Astrocyte (in vitro differentiated cells and primary cell): ENCODE measurements at regions not wholly inside any gene's neighbourhood (a gene's known extent, or its start where the extent isn't known, plus 50 kb on each side); places are given as distances from the start of the nearest gene placed in this dataset.

Experiments used
- DNase-seq: peaks from one replicate; pipeline ENCODE4 v3.0.0-alpha.2; 2010; ENCODE audit warnings: low read depth
- FAIRE-seq: peaks from 2 replicates; lab custom pipeline; 2011; peaks lifted over from hg19 to GRCh38; lab: Jason Lieb, UNC
- H2AFZ ChIP-seq: 2 replicates; pipeline ENCODE4 v1.6.0; 2012; ENCODE audit warnings: low read depth, low read length, inconsistent platforms
- H3K27ac ChIP-seq: 2 replicates; pipeline ENCODE4 v1.5.1; 2011; ENCODE audit warnings: low read depth, low read length, inconsistent platforms
- H3K27me3 ChIP-seq: 2 replicates; pipeline ENCODE4 v1.6.0; 2011; ENCODE audit warnings: low read length, inconsistent platforms; ENCODE audit not compliant: insufficient read depth
- H3K36me3 ChIP-seq: 2 replicates; pipeline ENCODE4 v1.5.1; 2011; ENCODE audit warnings: low read length, inconsistent platforms; ENCODE audit not compliant: insufficient read depth
- H3K4me1 ChIP-seq: 2 replicates; pipeline ENCODE4 v1.5.1; 2011; ENCODE audit warnings: low read length, inconsistent platforms; ENCODE audit not compliant: insufficient read depth
- H3K4me2 ChIP-seq: 2 replicates; pipeline ENCODE4 v1.6.0; 2012; ENCODE audit warnings: low read length, inconsistent platforms
- H3K4me3 ChIP-seq: 2 replicates; pipeline ENCODE4 v1.5.1; 2011; ENCODE audit warnings: low read depth, mild to moderate bottlenecking, low read length, inconsistent platforms; ENCODE audit not compliant: insufficient read depth
- H3K79me2 ChIP-seq: 2 replicates; pipeline ENCODE4 v1.6.0; 2012; ENCODE audit warnings: mild to moderate bottlenecking, low read length, inconsistent platforms; ENCODE audit not compliant: insufficient read depth
- H3K9ac ChIP-seq: 2 replicates; pipeline ENCODE4 v1.6.0; 2012; ENCODE audit warnings: mild to moderate bottlenecking, low read length, inconsistent platforms
- H3K9me3 ChIP-seq: 2 replicates; pipeline ENCODE4 v1.5.1; 2012; ENCODE audit warnings: low read depth, mild to moderate bottlenecking, low read length, inconsistent platforms; ENCODE audit not compliant: insufficient read depth
- H4K20me1 ChIP-seq: 2 replicates; pipeline ENCODE4 v1.6.0; 2012; ENCODE audit warnings: low read length, inconsistent platforms; ENCODE audit not compliant: insufficient read depth
- H3K27ac Mint-ChIP-seq: one replicate; pipeline ENCODE4 v1.8.0; 2021; ENCODE audit warnings: mild to moderate bottlenecking, mixed read lengths; ENCODE audit not compliant: unreplicated experiment
- H3K27me3 Mint-ChIP-seq: one replicate; pipeline ENCODE4 v1.8.0; 2021; ENCODE audit warnings: low read depth, mixed read lengths; ENCODE audit not compliant: unreplicated experiment
- H3K36me3 Mint-ChIP-seq: one replicate; pipeline ENCODE4 v1.8.0; 2021; ENCODE audit warnings: low read depth, mixed read lengths; ENCODE audit not compliant: unreplicated experiment
- H3K4me1 Mint-ChIP-seq: one replicate; pipeline ENCODE4 v1.8.0; 2021; ENCODE audit warnings: low read depth, mixed read lengths; ENCODE audit not compliant: unreplicated experiment
- H3K4me3 Mint-ChIP-seq: one replicate; pipeline ENCODE4 v1.8.0; 2021; ENCODE audit warnings: mild to moderate bottlenecking, moderate library complexity, mixed read lengths; ENCODE audit not compliant: unreplicated experiment
- H3K9me3 Mint-ChIP-seq: one replicate; pipeline ENCODE4 v1.8.0; 2021; ENCODE audit warnings: mild to moderate bottlenecking, mixed read lengths; ENCODE audit not compliant: unreplicated experiment
- EZH2 ChIP-seq: IDR thresholded peaks from 2 replicates; pipeline ENCODE4 v1.6.1; 2012; ENCODE audit warnings: mild to moderate bottlenecking, low read length, inconsistent platforms; ENCODE audit not compliant: insufficient read depth
- TF ChIP-seq, protein P1 (sequence below): IDR thresholded peaks from 2 replicates; pipeline ENCODE4 v1.5.1; 2011; ENCODE audit warnings: low read depth, mild to moderate bottlenecking, inconsistent platforms, low read length, moderate library complexity; ENCODE audit not compliant: insufficient read depth

DNA sequence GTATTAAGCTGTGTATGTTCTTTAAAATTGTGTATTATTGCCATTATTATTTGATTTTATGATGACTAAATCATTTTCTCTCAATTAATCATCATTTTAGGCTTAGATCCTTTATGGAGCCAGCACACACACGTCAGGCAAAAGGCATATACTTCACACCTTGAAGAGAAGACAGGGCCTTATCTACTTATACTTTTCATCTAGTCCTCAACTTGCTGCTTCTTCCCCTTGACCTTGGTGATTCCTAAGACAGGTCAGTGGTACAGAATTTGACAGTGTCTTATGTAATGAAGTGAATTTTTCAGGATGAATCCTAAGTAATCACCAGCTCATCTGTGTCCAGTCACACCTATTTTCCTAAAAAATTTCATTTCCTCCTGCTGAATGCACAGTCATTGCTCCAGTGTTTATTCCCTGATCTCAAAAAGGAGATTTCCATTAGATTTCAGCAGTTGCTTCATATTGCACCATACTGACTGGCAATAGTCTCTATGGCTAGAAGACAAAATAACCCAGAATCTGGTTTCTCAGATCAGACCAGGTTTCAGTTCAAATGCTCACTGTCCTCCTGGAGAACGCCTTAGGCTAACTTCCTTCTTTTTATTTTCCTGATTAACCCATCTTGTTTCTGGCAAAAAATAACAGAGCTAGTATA is 235.7 kb downstream of the PTH2R start:
- H3K36me3 Mint-ChIP-seq: no peaks in the 10 kb centered on the region
- H2AFZ ChIP-seq: no peak overlapping the region
- peaks cover 1% of the 10 kb centered on the region for H3K9me3 Mint-ChIP-seq
- DNase-seq (no peak), FAIRE-seq (peak; percentile 9)
- H4K20me1 ChIP-seq: no peaks in the 10 kb centered on the region
- TF ChIP-seq, protein P1, sequence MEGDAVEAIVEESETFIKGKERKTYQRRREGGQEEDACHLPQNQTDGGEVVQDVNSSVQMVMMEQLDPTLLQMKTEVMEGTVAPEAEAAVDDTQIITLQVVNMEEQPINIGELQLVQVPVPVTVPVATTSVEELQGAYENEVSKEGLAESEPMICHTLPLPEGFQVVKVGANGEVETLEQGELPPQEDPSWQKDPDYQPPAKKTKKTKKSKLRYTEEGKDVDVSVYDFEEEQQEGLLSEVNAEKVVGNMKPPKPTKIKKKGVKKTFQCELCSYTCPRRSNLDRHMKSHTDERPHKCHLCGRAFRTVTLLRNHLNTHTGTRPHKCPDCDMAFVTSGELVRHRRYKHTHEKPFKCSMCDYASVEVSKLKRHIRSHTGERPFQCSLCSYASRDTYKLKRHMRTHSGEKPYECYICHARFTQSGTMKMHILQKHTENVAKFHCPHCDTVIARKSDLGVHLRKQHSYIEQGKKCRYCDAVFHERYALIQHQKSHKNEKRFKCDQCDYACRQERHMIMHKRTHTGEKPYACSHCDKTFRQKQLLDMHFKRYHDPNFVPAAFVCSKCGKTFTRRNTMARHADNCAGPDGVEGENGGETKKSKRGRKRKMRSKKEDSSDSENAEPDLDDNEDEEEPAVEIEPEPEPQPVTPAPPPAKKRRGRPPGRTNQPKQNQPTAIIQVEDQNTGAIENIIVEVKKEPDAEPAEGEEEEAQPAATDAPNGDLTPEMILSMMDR: no peak
- TF ChIP-seq EZH2: no peak
- no peak overlapping the region for H3K27ac Mint-ChIP-seq
- H3K27ac ChIP-seq: no peak overlapping the region
- H3K27me3 Mint-ChIP-seq: no peaks in the 10 kb centered on the region
- no peak overlapping the region for H3K4me3 ChIP-seq
- H3K4me1 Mint-ChIP-seq: no peaks in the 10 kb centered on the region
- no peak overlapping the region for H3K4me3 Mint-ChIP-seq
- no peaks in the 10 kb centered on the region for H3K27me3 ChIP-seq
- H3K79me2 ChIP-seq: no peaks in the 10 kb centered on the region
- H3K9me3 ChIP-seq: no peaks in the 10 kb centered on the region
- H3K36me3 ChIP-seq: no peaks in the 10 kb centered on the region
- no peak overlapping the region for H3K4me2 ChIP-seq
- H3K4me1 ChIP-seq: no peaks in the 10 kb centered on the region
- H3K9ac ChIP-seq: no peak overlapping the region

DNA sequence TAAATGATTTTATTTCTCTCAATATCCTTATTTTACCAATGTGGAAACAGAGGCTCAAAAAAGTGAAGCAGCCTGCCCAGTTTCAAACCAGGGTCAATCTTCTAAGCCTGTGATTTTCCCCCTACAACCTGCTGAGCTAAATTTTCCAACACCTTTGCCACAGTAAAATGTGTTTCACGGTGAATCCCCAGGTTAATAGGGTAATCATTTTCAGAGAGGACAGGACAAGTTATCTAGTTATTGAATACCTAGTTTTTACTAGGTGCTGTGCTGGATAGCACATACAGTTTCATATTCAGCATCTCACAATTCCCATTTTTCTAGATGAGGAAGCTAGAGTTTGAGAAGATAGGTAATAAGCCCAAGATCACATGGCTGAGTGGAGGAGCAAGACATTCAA is 236.6 kb downstream of the PTH2R start:
- peaks cover 1% of the 10 kb centered on the region for H3K9me3 Mint-ChIP-seq
- H3K4me3 ChIP-seq: no peak overlapping the region
- H4K20me1 ChIP-seq: no peaks in the 10 kb centered on the region
- H3K27ac ChIP-seq: no peak overlapping the region
- H3K36me3 Mint-ChIP-seq: no peaks in the 10 kb centered on the region
- no peaks in the 10 kb centered on the region for H3K9me3 ChIP-seq
- H3K36me3 ChIP-seq: no peaks in the 10 kb centered on the region
- H2AFZ ChIP-seq: no peak overlapping the region
- no peaks in the 10 kb centered on the region for H3K79me2 ChIP-seq
- DNase-seq (no peak), FAIRE-seq (no peak)
- H3K27ac Mint-ChIP-seq: no peak overlapping the region
- H3K4me3 Mint-ChIP-seq: no peak overlapping the region
- H3K9ac ChIP-seq: no peak overlapping the region
- H3K4me2 ChIP-seq: no peak overlapping the region
- H3K4me1 ChIP-seq: no peaks in the 10 kb centered on the region
- no peaks in the 10 kb centered on the region for H3K27me3 Mint-ChIP-seq
- TF ChIP-seq, protein P1: no peak
- no peak for TF ChIP-seq EZH2
- H3K27me3 ChIP-seq: no peaks in the 10 kb centered on the region
- no peaks in the 10 kb centered on the region for H3K4me1 Mint-ChIP-seq

DNA sequence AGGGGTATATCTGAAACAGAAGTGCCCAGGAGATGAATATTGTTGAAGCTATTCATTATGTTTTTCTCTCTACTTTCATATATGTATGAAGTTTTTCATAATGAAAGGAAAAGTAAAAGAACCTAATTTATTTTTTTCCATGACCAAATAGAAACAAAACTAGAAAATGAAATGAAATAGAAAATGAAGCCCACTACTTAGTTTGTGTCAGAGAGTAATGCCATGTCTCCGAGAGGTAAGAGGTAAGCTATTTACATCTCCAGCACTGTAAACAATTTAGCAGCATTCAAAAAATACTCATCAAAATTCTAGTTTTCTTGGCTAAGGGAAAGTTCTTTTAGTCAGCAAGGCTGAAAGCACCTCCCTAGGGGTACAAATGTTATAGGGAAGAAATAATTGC is 238.6 kb downstream of the PTH2R start:
- no peak overlapping the region for H3K27ac ChIP-seq
- DNase-seq (no peak), FAIRE-seq (no peak)
- H3K9ac ChIP-seq: no peak overlapping the region
- no peak overlapping the region for H3K4me2 ChIP-seq
- H3K36me3 Mint-ChIP-seq: no peaks in the 10 kb centered on the region
- no peaks in the 10 kb centered on the region for H3K4me1 ChIP-seq
- no peak overlapping the region for H2AFZ ChIP-seq
- peaks cover 1% of the 10 kb centered on the region for H3K9me3 Mint-ChIP-seq
- no peak overlapping the region for H3K4me3 ChIP-seq
- no peaks in the 10 kb centered on the region for H3K79me2 ChIP-seq
- H3K27me3 Mint-ChIP-seq: no peaks in the 10 kb centered on the region
- H3K4me1 Mint-ChIP-seq: no peaks in the 10 kb centered on the region
- no peak overlapping the region for H3K4me3 Mint-ChIP-seq
- H3K36me3 ChIP-seq: no peaks in the 10 kb centered on the region
- no peaks in the 10 kb centered on the region for H4K20me1 ChIP-seq
- no peaks in the 10 kb centered on the region for H3K9me3 ChIP-seq
- no peak overlapping the region for H3K27ac Mint-ChIP-seq
- TF ChIP-seq EZH2: no peak
- TF ChIP-seq, protein P1: no peak
- no peaks in the 10 kb centered on the region for H3K27me3 ChIP-seq
